ENCODE measurements at regions not wholly inside any gene's neighbourhood (a gene's known extent, or its start where the extent isn't known, plus 50 kb on each side); places are given as distances from the start of the nearest gene placed in this dataset.

GRCh38 chr21:32190493-32191144, 88.2 kb downstream of the MIS18A start:
- Histone ChIP-seq H3K27ac (no peak overlapping the region), H3K27me3 (no peaks in the 10 kb centered on the region), H3K4me3 (no peak overlapping the region), H3K4me1 (no peaks in the 10 kb centered on the region), H3K36me3 (replicated peaks in 1 of 2; ENCODE audit: insufficient read depth in 1 of 2, low read depth in 2 of 2) (no peaks in the 10 kb centered on the region), H3K9me3 (no peaks in the 10 kb centered on the region)
- TF ChIP-seq CTCF (IDR thresholded peaks at IDR 0.05) (no peak), POLR2A (IDR thresholded peaks at IDR 0.05) (no peak)
- DNase-seq = no peak
- intact Hi-C loops (cut with DNase I) = no loop called here
- 54 to 55% methylated on average over 9 of the region's 9 CpGs for WGBS, 2 donors
- ATAC-seq = no peak

DNA sequence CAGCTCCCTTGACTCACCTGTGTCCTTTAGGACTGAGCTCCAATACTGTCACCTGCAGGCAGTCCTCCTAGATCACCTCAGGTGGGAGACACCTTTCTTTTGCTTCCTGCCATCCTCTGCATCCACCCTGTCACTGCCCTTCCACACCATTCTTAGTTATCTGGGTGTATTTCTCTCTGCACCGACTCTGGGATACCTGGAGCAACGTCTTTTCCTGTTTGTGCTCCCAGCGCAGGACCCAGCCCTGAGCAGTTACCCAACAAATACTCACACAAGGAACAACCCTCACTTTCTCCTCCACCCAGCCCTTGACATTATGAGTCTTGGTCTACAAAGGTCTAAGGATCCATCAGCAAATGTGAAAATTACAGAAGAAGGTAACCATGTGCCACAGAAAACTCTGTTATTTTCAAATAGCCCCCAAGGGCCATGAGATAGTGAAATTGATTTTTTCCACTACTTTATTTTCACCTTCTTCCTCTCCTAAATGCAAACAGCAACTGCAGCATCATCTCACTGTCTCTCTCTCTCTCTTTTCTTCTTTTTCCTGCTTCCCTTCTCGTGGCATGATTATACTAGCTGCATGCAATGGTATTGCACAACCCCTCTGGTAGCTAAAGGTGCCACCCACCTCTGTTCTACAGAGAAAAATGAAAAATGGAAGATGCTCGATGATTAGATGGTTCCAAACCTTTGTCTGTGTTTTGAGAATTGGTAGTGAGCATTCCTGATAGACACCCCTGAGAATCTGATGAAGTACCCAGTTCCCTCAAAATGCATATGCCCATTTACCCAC, 89.0 kb downstream of the MIS18A start:
- Histone ChIP-seq H3K27me3 (no peaks in the 10 kb centered on the region), H3K27ac (no peak overlapping the region), H3K4me1 (no peaks in the 10 kb centered on the region), H3K4me3 (no peak overlapping the region), H3K36me3 (replicated peaks in 1 of 2; ENCODE audit: insufficient read depth in 1 of 2, low read depth in 2 of 2) (no peaks in the 10 kb centered on the region), H3K9me3 (no peaks in the 10 kb centered on the region)
- intact Hi-C loops (cut with DNase I) = loop anchor here (10.0 kb wide), 1 partner anchor 65 kb away; no protein-coding TSS in a partner anchor
- DNase-seq = no peak
- no peak for ATAC-seq
- TF ChIP-seq POLR2A (IDR thresholded peaks at IDR 0.05) = no peak
- no peak for TF ChIP-seq CTCF (IDR thresholded peaks at IDR 0.05)
- 61 to 65% methylated on average over 5 of the region's 5 CpGs for WGBS, 2 donors

GRCh38 chr21:32186804-32187203, 92.0 kb downstream of the MIS18A start:
- Histone ChIP-seq H3K27me3 (no peaks in the 10 kb centered on the region), H3K9me3 (no peaks in the 10 kb centered on the region), H3K4me3 (no peak overlapping the region), H3K27ac (no peak overlapping the region), H3K36me3 (replicated peaks in 1 of 2; ENCODE audit: insufficient read depth in 1 of 2, low read depth in 2 of 2) (no peaks in the 10 kb centered on the region), H3K4me1 (no peaks in the 10 kb centered on the region)
- no peak for ATAC-seq
- no peak for TF ChIP-seq CTCF (IDR thresholded peaks at IDR 0.05)
- no peak for TF ChIP-seq POLR2A (IDR thresholded peaks at IDR 0.05)
- WGBS, 2 donors = 58 to 60% methylated on average over 8 of the region's 8 CpGs
- DNase-seq = no peak
- intact Hi-C loops (cut with DNase I) = loop anchor here (10.0 kb wide), 1 partner anchor 62 kb away; no protein-coding TSS in a partner anchor

DNA sequence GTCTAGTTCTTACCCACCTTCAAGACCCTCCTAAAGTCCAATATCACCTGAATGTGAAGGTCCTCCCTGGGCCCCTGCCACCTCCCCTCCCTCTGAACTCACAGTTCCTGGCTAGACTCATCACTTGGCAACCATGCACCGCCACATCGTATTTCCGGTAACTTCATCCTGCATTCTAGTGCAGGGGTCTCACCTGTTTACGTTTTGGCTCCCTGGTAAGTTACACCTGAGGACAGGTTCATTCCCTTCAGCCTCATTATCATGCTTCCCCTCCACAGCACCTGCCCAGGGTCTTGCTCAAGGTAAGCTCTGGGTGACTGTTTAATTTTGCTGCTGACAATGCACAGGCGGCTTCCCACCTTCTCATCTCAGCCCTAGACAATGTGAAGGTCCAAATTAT, 93.1 kb downstream of the MIS18A start:
- ATAC-seq = no peak
- no peak for DNase-seq
- Histone ChIP-seq H3K4me1 (no peaks in the 10 kb centered on the region), H3K9me3 (no peaks in the 10 kb centered on the region), H3K4me3 (no peak overlapping the region), H3K36me3 (replicated peaks in 1 of 2; ENCODE audit: insufficient read depth in 1 of 2, low read depth in 2 of 2) (no peaks in the 10 kb centered on the region), H3K27me3 (no peaks in the 10 kb centered on the region), H3K27ac (no peak overlapping the region)
- TF ChIP-seq POLR2A (IDR thresholded peaks at IDR 0.05) (no peak), CTCF (IDR thresholded peaks at IDR 0.05) (no peak)
- 87 to 95% methylated on average over 5 of the region's 5 CpGs for WGBS, 2 donors
- intact Hi-C loops (cut with DNase I) = loop anchor here (10.0 kb wide), 1 partner anchor 61 kb away; no protein-coding TSS in a partner anchor
